ENCODE measurements at regions not wholly inside any gene's neighbourhood (a gene's known extent, or its start where the extent isn't known, plus 50 kb on each side); places are given as distances from the start of the nearest gene placed in this dataset.

DNA sequence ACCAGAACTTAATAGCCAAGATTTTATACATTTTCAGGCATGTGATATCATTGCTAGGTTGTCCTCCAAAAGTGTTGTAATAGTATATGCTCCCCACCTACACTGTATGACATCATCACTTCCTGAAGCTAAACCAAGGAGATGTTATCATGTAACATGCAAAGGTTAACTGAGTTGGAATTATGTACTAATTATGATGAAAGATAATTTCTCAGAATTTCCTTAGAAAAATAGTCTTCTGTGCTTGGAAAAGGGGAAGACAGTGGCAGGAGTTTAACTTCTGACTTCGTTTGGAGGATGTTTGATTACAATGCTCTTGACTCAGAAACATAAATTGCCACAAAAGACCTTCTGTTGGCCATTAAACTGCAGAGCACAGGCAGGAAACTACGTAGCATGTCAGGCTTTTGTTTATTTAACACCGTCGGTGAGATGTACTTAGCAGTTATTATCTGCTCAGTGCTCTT is 83.6 kb upstream of the GUCY1A1 start (continued):
- TF ChIP-seq, protein P1, sequence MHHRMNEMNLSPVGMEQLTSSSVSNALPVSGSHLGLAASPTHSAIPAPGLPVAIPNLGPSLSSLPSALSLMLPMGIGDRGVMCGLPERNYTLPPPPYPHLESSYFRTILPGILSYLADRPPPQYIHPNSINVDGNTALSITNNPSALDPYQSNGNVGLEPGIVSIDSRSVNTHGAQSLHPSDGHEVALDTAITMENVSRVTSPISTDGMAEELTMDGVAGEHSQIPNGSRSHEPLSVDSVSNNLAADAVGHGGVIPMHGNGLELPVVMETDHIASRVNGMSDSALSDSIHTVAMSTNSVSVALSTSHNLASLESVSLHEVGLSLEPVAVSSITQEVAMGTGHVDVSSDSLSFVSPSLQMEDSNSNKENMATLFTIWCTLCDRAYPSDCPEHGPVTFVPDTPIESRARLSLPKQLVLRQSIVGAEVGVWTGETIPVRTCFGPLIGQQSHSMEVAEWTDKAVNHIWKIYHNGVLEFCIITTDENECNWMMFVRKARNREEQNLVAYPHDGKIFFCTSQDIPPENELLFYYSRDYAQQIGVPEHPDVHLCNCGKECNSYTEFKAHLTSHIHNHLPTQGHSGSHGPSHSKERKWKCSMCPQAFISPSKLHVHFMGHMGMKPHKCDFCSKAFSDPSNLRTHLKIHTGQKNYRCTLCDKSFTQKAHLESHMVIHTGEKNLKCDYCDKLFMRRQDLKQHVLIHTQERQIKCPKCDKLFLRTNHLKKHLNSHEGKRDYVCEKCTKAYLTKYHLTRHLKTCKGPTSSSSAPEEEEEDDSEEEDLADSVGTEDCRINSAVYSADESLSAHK (tag by site-specific recombination; IDR thresholded peaks at IDR 0.05), result peak; percentile 29
- TF ChIP-seq ZBTB17 (tag by site-specific recombination; IDR thresholded peaks at IDR 0.05) (peak; percentile 70), EGR2 (tag by site-specific recombination; IDR thresholded peaks at IDR 0.05; ENCODE audit: low read depth) (peak; percentile 48), ZNF596 (tag by site-specific recombination; IDR thresholded peaks at IDR 0.05) (no peak), ZNF518A (tag by site-specific recombination; conservative IDR thresholded peaks at IDR 0.05; ENCODE audit: low read depth) (0 out of 2 replicates have a peak, but pooled peaks have one; percentile 28), SCRT1 (tag by site-specific recombination; IDR thresholded peaks at IDR 0.05; ENCODE audit: borderline replicate concordance) (no peak), ZNF585B (tag by site-specific recombination; IDR thresholded peaks at IDR 0.05) (no peak), ZFHX2 (tag by site-specific recombination; conservative IDR thresholded peaks at IDR 0.05) (peak; percentile 57), GLIS1 (tag by site-specific recombination; IDR thresholded peaks at IDR 0.05) (peak; percentile 55; the same call in 1 of the 2 replicates), SCRT2 (tag by site-specific recombination; IDR thresholded peaks at IDR 0.05) (no peak), ZNF10 (tag by site-specific recombination; IDR thresholded peaks at IDR 0.05) (no peak), ZNF561 (tag by site-specific recombination; IDR thresholded peaks at IDR 0.05; ENCODE audit: borderline replicate concordance) (peak; percentile 64; the same call in 1 of the 2 replicates), ZNF510 (tag by site-specific recombination; IDR thresholded peaks at IDR 0.05; ENCODE audit: insufficient replicate concordance) (no peak), ZNF24 (tag by site-specific recombination; IDR thresholded peaks at IDR 0.05) (0 out of 2 replicates have a peak, but pooled peaks have one; percentile 59), ZNF580 (tag by site-specific recombination; IDR thresholded peaks at IDR 0.05) (0 out of 2 replicates have a peak, but pooled peaks have one; percentile 21), MZF1 (tag by site-specific recombination; IDR thresholded peaks at IDR 0.05; ENCODE audit: borderline replicate concordance) (peak; percentile 60; the same call in 1 of the 2 replicates), WT1 (tag by site-specific recombination; IDR thresholded peaks at IDR 0.05) (peak; percentile 28; the same call in 1 of the 2 replicates), BCL11A (tag by site-specific recombination; IDR thresholded peaks at IDR 0.05; ENCODE audit: low read depth) (peak; percentile 66; the same call in 1 of the 2 replicates), ZNF184 (tag by site-specific recombination; IDR thresholded peaks at IDR 0.05) (0 out of 2 replicates have a peak, but pooled peaks have one; percentile 46), ZNF664 (tag by site-specific recombination; IDR thresholded peaks at IDR 0.05) (peak; percentile 76)
- TF ChIP-seq, protein P2, sequence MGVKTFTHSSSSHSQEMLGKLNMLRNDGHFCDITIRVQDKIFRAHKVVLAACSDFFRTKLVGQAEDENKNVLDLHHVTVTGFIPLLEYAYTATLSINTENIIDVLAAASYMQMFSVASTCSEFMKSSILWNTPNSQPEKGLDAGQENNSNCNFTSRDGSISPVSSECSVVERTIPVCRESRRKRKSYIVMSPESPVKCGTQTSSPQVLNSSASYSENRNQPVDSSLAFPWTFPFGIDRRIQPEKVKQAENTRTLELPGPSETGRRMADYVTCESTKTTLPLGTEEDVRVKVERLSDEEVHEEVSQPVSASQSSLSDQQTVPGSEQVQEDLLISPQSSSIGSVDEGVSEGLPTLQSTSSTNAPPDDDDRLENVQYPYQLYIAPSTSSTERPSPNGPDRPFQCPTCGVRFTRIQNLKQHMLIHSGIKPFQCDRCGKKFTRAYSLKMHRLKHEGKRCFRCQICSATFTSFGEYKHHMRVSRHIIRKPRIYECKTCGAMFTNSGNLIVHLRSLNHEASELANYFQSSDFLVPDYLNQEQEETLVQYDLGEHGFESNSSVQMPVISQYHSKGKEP (tag by site-specific recombination; IDR thresholded peaks at IDR 0.05), result 0 out of 2 replicates have a peak, but pooled peaks have one; percentile 19
- TF ChIP-seq, protein P3, sequence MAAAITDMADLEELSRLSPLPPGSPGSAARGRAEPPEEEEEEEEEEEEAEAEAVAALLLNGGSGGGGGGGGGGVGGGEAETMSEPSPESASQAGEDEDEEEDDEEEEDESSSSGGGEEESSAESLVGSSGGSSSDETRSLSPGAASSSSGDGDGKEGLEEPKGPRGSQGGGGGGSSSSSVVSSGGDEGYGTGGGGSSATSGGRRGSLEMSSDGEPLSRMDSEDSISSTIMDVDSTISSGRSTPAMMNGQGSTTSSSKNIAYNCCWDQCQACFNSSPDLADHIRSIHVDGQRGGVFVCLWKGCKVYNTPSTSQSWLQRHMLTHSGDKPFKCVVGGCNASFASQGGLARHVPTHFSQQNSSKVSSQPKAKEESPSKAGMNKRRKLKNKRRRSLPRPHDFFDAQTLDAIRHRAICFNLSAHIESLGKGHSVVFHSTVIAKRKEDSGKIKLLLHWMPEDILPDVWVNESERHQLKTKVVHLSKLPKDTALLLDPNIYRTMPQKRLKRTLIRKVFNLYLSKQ (tag by site-specific recombination; IDR thresholded peaks at IDR 0.05; ENCODE audit: borderline replicate concordance), result no peak
- TF ChIP-seq, protein P4, sequence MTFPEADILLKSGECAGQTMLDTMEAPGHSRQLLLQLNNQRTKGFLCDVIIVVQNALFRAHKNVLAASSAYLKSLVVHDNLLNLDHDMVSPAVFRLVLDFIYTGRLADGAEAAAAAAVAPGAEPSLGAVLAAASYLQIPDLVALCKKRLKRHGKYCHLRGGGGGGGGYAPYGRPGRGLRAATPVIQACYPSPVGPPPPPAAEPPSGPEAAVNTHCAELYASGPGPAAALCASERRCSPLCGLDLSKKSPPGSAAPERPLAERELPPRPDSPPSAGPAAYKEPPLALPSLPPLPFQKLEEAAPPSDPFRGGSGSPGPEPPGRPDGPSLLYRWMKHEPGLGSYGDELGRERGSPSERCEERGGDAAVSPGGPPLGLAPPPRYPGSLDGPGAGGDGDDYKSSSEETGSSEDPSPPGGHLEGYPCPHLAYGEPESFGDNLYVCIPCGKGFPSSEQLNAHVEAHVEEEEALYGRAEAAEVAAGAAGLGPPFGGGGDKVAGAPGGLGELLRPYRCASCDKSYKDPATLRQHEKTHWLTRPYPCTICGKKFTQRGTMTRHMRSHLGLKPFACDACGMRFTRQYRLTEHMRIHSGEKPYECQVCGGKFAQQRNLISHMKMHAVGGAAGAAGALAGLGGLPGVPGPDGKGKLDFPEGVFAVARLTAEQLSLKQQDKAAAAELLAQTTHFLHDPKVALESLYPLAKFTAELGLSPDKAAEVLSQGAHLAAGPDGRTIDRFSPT (tag by site-specific recombination; IDR thresholded peaks at IDR 0.05), result peak; percentile 58; the same call in 1 of the 2 replicates
- TF ChIP-seq, protein P5, sequence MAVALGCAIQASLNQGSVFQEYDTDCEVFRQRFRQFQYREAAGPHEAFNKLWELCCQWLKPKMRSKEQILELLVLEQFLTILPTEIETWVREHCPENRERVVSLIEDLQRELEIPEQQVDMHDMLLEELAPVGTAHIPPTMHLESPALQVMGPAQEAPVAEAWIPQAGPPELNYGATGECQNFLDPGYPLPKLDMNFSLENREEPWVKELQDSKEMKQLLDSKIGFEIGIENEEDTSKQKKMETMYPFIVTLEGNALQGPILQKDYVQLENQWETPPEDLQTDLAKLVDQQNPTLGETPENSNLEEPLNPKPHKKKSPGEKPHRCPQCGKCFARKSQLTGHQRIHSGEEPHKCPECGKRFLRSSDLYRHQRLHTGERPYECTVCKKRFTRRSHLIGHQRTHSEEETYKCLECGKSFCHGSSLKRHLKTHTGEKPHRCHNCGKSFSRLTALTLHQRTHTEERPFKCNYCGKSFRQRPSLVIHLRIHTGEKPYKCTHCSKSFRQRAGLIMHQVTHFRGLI (tag by site-specific recombination; IDR thresholded peaks at IDR 0.05), result peak; percentile 57; the same call in 1 of the 2 replicates

Data from HEK293 (cell line).